ENCODE measurements at regions not wholly inside any gene's neighbourhood (a gene's known extent, or its start where the extent isn't known, plus 50 kb on each side); places are given as distances from the start of the nearest gene placed in this dataset.

DNA sequence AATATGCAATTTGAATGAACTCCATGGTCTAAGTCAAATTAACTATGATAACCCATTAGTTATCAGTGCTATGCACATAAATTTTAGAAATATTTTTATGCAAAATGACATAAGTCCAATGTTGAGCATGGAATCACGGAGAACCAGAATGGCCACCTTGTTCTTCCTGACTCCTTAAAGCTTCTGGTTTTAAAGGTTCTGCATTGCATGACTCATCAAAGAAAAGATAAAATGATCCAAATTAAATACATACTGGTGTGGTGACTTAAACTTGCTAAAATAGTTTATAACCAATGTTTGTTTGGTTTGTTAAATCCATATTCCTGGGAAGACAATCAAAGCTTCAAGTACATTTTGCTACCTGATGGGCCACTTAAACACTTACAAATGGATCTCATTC lies 1146.9 kb upstream of the NRXN1 start:
- ChIA-PET POLR2A (no interaction called here), CTCF (no interaction called here)
- Histone ChIP-seq H3K27ac (no peak overlapping the region), H3K9me3 (peaks cover 3% of the 10 kb centered on the region; the same call in 1 of the 3 replicates), H3K4me3 (no peak overlapping the region), H3K4me1 (no peaks in the 10 kb centered on the region), H3K4me2 (no peak overlapping the region)
- TF ChIP-seq FOXS1 (CRISPR knock-in tag; IDR thresholded peaks at IDR 0.05) (no peak), CHD2 (IDR thresholded peaks at IDR 0.05; ENCODE audit: low read length, partially characterized antibody) (no peak), MYC (IDR thresholded peaks at IDR 0.05; ENCODE audit: borderline replicate concordance, low read length) (no peak), NPAS2 (CRISPR knock-in tag; IDR thresholded peaks at IDR 0.05; ENCODE audit: borderline replicate concordance) (no peak), KDM1A (IDR thresholded peaks at IDR 0.05; ENCODE audit: low read depth) (no peak), NFE2L2 (conservative IDR thresholded peaks at IDR 0.05; ENCODE audit: low read length) (no peak), SMC3 (IDR thresholded peaks at IDR 0.05) (no peak), HOXB13 (CRISPR knock-in tag; IDR thresholded peaks at IDR 0.05; ENCODE audit: low read depth) (no peak), ZFP36 (IDR thresholded peaks at IDR 0.05; ENCODE audit: borderline replicate concordance, partially characterized antibody) (no peak), HEYL (CRISPR knock-in tag; IDR thresholded peaks at IDR 0.05) (no peak), RNF2 (IDR thresholded peaks at IDR 0.05; ENCODE audit: borderline replicate concordance, low read depth) (no peak), EHMT2 (IDR thresholded peaks at IDR 0.05; ENCODE audit: low read depth) (no peak), ESRRA (IDR thresholded peaks at IDR 0.05; ENCODE audit: borderline replicate concordance, low read length) (no peak), CBX8 (IDR thresholded peaks at IDR 0.05) (no peak)
- DNase-seq (ENCODE audit: low read depth in 1 of 2, low spot score in 1 of 2) (no peak), FAIRE-seq (no peak), ATAC-seq (no peak)
- 28% methylated on average over 1 of the region's 1 CpG for WGBS (ENCODE audit: missing lambda C conversion rate)

DNA sequence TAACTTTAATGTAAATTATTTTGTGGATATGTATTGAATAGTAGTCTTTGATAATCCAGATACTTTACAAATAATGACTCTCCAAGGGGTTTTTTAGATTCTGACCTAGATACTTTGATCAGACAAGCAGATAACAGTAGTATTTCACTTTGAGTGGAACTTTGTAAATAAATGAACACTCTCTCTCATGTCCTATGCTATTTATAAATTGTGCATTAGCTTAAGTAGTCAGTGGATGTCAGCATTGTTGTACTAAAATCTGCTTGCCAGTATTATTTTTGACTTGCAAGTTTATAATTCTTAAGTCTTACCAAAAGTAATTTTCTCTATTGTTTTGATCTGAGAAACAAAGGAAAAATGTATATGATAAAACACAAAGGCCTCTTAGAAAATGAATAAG lies 1113.1 kb upstream of the NRXN1 start:
- Histone ChIP-seq H3K27ac (no peak overlapping the region), H3K4me3 (no peak overlapping the region), H3K9me3 (0 out of 3 replicates have a peak, but pooled peaks cover 2% of the 10 kb centered on the region), H3K4me2 (no peak overlapping the region), H3K4me1 (no peaks in the 10 kb centered on the region)
- POLR2A ChIA-PET, result no interaction called here
- FAIRE-seq, result no peak
- TF ChIP-seq POLR2A (IDR thresholded peaks at IDR 0.05; ENCODE audit: low read length), result no peak
- TF ChIP-seq MAFK (IDR thresholded peaks at IDR 0.05; ENCODE audit: partially characterized antibody), result no peak
- no peak for TF ChIP-seq KDM1A (IDR thresholded peaks at IDR 0.05; ENCODE audit: low read depth)
- ATAC-seq, result no peak
- CTCF ChIA-PET, result no interaction called here
- DNase-seq (ENCODE audit: low read depth in 1 of 2, low spot score in 1 of 2), result no peak

DNA sequence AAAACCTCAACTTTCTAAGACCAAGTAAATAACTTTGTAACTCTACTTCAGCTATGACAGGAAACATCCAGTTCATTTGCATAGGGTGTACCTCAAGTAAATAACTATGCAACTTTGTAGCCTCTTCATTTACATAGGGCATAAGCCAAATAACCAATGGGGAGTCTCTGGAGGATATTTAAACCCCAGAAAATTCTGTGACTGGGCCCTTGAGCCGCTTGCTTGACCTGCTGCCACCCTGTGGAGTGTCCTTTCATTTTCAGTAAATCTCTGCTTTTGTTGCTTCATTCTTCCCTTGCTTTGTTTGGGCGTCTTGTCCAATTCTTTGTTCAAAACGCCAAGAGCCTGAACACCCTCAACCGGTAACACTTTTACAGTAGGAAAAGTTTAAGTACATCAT lies 1112.7 kb upstream of the NRXN1 start:
- ChIA-PET POLR2A (no interaction called here), CTCF (no interaction called here)
- TF ChIP-seq POLR2AphosphoS2 (conservative IDR thresholded peaks at IDR 0.05; ENCODE audit: low read length) (no peak), HEYL (CRISPR knock-in tag; IDR thresholded peaks at IDR 0.05) (no peak), CBX2 (IDR thresholded peaks at IDR 0.05; ENCODE audit: borderline replicate concordance, low read depth) (no peak), FOXS1 (CRISPR knock-in tag; IDR thresholded peaks at IDR 0.05) (no peak), HOXA7 (CRISPR knock-in tag; IDR thresholded peaks at IDR 0.05) (no peak), EHMT2 (IDR thresholded peaks at IDR 0.05; ENCODE audit: low read depth) (no peak), GATA3 (IDR thresholded peaks at IDR 0.05; ENCODE audit: borderline replicate concordance) (no peak), KDM1A (IDR thresholded peaks at IDR 0.05; ENCODE audit: low read depth) (no peak), RARB (CRISPR knock-in tag; IDR thresholded peaks at IDR 0.05) (no peak), ZSCAN20 (CRISPR knock-in tag; IDR thresholded peaks at IDR 0.05) (no peak)
- TF ChIP-seq, protein P1, sequence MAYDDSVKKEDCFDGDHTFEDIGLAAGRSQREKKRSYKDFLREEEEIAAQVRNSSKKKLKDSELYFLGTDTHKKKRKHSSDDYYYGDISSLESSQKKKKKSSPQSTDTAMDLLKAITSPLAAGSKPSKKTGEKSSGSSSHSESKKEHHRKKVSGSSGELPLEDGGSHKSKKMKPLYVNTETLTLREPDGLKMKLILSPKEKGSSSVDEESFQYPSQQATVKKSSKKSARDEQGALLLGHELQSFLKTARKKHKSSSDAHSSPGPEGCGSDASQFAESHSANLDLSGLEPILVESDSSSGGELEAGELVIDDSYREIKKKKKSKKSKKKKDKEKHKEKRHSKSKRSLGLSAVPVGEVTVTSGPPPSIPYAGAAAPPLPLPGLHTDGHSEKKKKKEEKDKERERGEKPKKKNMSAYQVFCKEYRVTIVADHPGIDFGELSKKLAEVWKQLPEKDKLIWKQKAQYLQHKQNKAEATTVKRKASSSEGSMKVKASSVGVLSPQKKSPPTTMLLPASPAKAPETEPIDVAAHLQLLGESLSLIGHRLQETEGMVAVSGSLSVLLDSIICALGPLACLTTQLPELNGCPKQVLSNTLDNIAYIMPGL (CRISPR knock-in tag; IDR thresholded peaks at IDR 0.05; ENCODE audit: borderline replicate concordance), result no peak
- TF ChIP-seq, protein P2, sequence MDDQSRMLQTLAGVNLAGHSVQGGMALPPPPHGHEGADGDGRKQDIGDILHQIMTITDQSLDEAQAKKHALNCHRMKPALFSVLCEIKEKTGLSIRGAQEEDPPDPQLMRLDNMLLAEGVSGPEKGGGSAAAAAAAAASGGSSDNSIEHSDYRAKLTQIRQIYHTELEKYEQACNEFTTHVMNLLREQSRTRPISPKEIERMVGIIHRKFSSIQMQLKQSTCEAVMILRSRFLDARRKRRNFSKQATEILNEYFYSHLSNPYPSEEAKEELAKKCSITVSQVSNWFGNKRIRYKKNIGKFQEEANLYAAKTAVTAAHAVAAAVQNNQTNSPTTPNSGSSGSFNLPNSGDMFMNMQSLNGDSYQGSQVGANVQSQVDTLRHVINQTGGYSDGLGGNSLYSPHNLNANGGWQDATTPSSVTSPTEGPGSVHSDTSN (IDR thresholded peaks at IDR 0.05), result no peak
- TF ChIP-seq, protein P3, sequence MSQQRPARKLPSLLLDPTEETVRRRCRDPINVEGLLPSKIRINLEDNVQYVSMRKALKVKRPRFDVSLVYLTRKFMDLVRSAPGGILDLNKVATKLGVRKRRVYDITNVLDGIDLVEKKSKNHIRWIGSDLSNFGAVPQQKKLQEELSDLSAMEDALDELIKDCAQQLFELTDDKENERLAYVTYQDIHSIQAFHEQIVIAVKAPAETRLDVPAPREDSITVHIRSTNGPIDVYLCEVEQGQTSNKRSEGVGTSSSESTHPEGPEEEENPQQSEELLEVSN (IDR thresholded peaks at IDR 0.05; ENCODE audit: borderline replicate concordance, low read depth), result no peak
- TF ChIP-seq, protein P4, sequence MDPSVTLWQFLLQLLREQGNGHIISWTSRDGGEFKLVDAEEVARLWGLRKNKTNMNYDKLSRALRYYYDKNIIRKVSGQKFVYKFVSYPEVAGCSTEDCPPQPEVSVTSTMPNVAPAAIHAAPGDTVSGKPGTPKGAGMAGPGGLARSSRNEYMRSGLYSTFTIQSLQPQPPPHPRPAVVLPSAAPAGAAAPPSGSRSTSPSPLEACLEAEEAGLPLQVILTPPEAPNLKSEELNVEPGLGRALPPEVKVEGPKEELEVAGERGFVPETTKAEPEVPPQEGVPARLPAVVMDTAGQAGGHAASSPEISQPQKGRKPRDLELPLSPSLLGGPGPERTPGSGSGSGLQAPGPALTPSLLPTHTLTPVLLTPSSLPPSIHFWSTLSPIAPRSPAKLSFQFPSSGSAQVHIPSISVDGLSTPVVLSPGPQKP (IDR thresholded peaks at IDR 0.05; ENCODE audit: low read depth, low read length), result no peak
- H3K27ac ChIP-seq, result no peak overlapping the region
- H3K9me3 ChIP-seq, result 0 out of 3 replicates have a peak, but pooled peaks cover 2% of the 10 kb centered on the region
- no peak for DNase-seq (ENCODE audit: low read depth in 1 of 2, low spot score in 1 of 2)
- no peak overlapping the region for H3K4me2 ChIP-seq
- no peaks in the 10 kb centered on the region for H3K4me1 ChIP-seq
- no peak for ATAC-seq
- H3K4me3 ChIP-seq, result no peak overlapping the region
- FAIRE-seq, result no peak
- 40% methylated on average over 4 of the region's 4 CpGs for WGBS (ENCODE audit: missing lambda C conversion rate)

All from A549 (cell line).